Middle frontal gyrus (tissue), 1 donor: ENCODE measurements at regions not wholly inside any gene's neighbourhood (a gene's known extent, or its start where the extent isn't known, plus 50 kb on each side); places are given as distances from the start of the nearest gene placed in this dataset.
"Not testable (repeated sequence)": the region's sequence is repeated elsewhere in the genome, so short reads cannot be mapped to it uniquely, and the experiment has no call there.

ENCODE experiments used
- DNase-seq: peaks from one replicate; pipeline ENCODE4 v3.0.0-alpha.2; 2015; ENCODE audit warnings: low spot score; ENCODE audit errors: extremely low spot score

DNA sequence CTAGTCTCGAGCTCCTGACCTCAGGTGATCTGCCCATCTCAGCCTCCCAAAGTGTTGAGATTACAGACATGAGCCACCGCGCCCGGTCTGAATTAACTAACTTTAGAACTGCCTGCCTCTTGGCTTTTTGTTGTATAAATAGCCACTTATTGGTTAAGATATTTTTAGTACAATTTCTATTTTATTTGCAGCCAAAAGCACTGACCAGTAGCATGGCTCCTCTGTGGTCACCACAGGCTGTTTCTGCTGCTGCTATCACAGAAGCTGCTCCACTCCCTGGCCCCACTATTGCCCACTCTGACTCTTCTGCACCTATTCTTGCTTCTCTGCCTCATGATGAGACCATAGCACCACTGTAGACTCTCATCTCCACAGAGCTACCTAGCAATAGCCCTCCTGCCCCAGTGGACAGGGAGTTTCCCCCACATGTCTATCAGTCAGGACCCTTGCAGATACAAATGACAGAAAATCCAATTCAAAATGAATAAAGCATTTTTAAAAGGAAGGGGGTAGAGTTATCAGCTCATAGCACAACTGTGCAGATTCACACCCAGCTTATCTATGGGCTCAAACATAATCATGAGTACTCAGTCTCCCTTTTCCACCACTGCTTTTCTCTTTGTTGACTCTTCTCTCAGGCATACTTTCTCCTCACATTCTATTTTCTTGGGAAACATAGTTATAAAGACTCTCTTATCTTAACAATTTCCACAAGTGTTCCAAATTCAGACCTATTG, 151.8 kb upstream of the EPB41L4A start:
- no peak for DNase-seq

GRCh38 chr5:112573441-112573840, 154.4 kb upstream of the EPB41L4A start:
- no peak for DNase-seq

DNA sequence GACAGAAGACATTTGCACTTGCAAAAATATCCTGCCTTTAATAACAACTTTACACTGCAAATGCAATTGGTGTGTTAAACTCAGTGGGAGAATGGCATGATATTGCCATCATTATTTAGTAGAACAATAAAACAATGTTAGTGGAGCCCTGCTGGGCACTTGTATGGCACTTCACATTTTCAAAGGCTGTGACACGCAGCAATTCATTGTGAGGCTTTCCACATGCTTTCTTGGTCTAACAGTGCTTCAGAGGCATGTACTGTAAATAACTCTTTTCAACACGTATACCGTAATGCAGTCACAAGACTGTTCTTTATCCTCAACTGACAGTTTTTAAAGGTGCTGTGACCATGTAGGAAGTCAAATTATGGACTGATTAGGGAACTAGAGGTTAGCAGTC, 155.5 kb upstream of the EPB41L4A start:
- no peak for DNase-seq

DNA sequence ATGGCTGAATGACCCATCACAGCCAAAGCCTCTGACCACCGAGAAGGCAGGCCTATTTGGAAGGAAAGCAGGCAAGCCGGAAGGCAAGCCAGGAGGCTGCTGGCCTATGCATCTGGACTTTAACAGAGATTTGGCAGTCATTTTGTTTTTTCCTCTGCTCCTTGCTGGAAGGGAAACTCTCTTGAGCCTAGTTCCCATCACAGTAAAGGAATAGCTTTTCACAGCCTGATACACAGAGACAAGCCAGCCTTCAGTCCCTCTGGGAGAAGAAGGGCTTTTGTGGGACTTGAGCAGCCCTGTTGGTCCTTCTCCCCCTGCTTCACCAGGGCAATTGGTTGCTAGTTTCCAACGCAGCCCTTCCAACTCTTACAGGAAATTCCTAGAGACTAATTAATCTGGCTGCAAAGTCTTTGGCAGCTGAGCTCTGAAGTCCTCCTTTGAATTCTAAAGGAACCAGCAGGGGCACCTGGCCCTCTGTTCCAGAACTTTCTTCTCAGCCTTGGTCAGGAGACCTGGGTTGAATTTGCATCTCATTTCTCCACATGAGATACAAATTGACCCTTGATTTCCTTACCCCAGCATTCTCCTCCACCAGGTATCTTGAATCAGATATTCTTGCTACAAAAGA, 157.3 kb upstream of the EPB41L4A start:
- no peak for DNase-seq

DNA sequence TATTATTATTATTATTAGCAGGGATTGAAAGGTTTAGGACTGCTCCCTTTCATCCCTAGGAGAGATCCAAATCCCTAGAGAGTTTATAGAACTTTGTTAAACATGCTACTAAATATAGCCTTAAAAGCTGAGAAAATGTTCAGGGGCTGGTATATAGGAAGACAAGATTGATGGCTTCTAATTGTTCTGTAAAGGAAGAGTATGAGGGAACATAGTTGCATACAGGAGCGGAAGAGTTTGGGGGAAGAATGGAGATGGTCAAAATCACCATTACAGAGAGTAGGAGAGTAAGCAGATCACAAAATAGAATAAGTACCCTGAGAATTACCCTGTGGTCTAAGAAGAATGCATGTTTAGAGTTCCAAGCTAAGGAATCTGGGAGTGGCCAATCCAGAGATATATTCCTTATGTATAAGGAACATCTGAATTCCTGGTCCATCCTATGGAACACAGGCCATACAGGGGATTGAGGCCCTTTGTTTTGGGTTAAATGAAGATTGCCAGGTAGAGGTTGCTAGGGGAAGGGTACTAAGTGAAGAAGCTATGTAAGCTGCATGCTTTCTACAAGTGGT, 158.0 kb upstream of the APC start:
- DNase-seq = no peak

GRCh38 chr5:112581811-112582320, 155.8 kb upstream of the APC start:
- DNase-seq = no peak

DNA sequence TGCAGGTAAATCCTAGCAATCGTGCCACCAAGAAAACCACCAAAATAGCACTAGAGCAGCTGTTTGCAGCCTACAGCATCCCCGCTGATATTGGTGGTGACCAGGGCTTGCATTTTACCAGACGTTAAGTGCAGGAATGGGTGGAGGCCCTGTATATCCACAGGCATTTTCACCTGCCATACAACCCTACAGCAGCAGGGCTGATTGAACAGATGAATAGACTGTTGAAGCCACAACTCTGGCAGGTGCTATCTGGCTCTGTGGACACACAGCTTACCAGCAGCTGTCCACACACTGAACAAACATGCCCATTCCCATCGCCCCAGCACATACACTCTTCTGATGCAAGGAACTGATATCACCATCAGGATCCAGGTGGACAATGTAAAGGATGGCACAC, 154.5 kb upstream of the APC start:
- DNase-seq = no peak

DNA sequence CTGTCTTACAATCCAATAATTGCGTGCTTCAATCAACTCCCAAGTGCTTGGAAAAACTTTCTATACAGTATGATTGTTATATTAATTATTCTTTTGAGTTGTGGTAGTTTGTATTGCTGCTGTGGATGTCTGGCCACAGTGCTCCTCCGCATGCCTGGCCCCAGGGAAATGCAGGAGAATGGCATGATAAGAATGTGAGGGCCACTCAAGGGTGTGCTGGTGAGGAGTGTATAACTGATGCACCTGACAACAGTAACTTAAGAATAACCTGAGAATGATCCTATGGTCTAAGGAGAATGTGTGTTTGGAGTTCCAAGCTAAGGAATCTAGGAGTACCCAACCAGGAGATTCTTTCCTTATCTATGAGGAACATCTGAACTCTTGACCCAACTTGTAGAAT, 152.9 kb upstream of the APC start:
- no peak for DNase-seq

GRCh38 chr5:112586596-112587062, 151.1 kb upstream of the APC start:
- DNase-seq = no peak

- DNase-seq = not testable (repeated sequence)
These were observed 146.8 kb upstream of the APC start for GRCh38 chr5:112590858-112591257.

- DNase-seq = no peak
These were observed 143.4 kb upstream of the APC start for GRCh38 chr5:112594095-112594850.

DNA sequence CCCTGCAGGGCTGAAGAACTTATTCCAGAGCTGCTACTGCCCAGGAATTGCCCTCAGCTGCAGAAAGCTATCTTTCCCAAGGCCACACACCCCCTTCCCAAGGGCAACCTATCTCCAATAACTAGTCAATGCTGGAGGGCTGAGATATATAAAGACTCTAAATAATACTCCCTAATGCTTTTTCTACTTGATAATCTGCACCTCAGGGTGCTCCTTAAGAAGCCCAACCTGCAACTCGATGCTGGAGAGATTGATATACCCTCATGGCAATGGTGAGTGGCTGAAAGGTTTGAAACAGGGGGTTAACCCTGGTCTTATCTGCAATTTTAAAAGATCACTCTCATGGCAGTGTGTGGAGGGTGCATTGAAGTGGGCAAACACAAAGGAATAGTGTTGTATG, 142.7 kb upstream of the APC start:
- DNase-seq = no peak

DNA sequence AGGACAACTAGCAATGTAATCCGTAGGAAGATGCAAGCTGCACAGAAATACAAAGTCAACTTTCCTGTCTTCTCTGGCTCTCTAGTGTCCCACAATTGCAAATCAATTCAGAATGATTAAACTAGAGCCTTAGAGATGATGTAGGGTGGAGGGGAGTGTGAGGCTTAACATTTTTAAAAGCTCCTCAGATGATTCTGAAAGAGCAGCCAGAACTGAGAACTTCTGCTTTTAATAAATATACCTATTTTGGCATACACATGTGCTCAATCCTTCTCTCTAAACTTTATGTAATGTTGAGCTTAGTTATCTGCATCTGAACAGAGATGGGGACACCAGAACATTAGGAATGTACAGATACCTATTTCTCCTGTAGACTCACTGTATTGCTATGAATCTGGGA, 139.9 kb upstream of the APC start:
- DNase-seq = no peak

DNA sequence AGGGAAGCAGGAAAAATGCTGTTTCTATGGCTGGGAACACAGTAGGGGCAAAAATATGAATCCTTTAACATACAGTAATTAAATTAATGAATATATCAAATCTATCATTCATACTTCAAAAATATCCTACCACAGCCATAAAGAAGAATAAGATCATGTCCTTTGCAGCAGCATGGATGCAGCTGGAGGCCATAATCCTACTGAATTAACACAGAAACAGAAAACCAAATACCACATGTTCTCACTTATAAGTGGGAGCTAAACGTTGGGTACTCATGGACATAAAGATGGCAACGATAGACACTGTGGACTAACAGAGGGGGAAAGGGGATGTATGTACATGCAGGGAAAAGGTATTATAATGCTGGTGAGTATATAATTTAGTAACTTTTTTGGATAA, 137.2 kb upstream of the APC start:
- not testable (repeated sequence) for DNase-seq

GRCh38 chr5:112604732-112605630, 132.7 kb upstream of the APC start:
- DNase-seq = no peak

DNA sequence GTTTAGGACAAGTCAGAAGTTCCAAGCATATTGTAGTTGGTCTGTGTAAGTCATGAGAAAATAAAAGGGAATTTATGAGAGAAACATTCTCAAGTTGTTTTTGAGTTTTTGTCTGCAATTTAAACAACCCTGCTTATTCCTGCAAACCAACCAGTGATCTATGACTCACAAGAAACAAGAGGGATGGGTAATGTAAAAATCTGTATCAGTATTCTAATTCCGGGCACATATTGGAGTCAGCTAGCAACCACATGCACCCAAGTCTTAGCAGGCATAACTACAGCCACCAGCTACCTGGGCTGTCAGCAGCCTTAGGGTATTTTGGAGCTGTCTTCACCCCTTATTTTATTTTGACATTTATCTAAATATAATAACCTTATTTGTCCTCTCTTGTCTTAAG, 128.7 kb upstream of the APC start:
- DNase-seq = no peak

- no peak for DNase-seq
These were observed 125.0 kb upstream of the APC start for GRCh38 chr5:112612663-112613062.

- no peak for DNase-seq
These were observed 123.4 kb upstream of the APC start for GRCh38 chr5:112614285-112614684.

DNA sequence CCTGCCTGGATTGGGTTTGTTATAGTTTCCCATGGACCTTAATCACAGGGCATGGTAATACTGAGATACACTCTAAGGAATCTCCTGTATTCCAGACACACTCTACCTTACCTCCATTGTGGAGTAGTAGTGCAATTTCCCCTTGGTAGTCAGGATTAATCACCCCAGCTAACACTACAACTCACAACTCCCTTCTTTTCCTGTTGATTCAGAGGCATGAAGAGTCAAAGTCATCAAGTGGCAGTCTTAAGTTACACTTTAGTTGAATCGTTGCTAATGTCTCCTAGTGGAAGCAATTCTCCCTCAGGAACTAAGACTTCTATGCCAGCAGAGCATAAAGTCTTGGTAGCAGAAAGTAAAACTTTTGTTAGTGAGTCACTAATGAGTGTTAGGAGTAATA, 122.7 kb upstream of the APC start:
- DNase-seq = no peak

DNA sequence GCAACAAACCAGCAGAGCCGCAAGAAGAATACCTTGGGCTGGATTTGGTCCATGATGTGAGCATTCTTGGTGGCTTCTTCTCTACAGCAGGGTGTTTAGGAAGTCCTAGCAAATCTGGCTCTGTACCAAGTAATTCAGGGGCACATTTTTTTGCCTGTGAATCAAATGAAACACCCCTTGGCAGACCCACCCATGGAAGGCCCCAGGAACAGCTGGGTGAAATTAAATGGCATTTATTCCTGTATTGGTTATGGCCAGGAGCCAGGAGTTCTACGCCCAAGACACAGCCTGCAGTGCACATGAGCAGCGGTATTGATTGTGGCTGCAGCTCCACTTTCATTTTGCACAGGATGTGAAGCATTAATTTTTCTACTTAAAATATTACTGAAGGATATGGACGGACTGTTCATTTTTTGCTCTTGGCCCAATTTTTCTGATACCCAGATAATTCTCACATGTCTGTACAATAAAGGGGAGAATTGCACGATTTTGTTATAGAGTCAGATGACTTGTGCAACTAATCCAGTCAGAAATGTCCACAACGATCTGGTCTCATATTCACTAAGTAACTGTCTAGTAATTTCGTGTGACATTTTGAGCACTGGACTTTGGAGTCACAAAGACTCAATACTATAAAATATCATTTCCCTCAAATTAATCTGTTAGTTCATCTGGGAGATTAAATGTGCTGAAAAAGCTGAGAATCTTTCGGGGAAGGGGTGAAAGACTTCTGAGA, 120.7 kb upstream of the APC start:
- no peak for DNase-seq
